ENCODE measurements at regions not wholly inside any gene's neighbourhood (a gene's known extent, or its start where the extent isn't known, plus 50 kb on each side); places are given as distances from the start of the nearest gene placed in this dataset.

DNA sequence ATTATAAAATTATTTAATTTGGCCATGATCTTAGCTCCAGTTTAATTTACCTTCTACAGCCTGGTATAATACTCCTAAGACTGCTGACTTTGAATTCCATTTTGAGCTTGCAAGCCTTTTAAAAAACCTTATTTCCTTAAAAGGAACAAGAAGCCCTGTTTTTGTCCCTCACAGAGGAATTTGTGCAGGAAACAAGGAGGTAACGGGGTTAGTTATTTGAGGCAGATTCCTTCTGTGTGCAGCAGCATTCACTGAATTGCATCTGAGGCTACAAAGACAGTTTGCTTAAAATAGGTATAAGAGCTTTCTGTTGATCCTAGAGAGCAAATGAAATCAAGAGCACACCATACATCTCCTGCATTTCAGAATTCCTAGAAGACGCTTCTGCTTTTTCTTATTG is 403.3 kb upstream of the PRICKLE1 start:
- Histone ChIP-seq H3K4me3 (ENCODE audit: severe bottlenecking) (no peak overlapping the region), H3K27ac (ENCODE audit: poor library complexity, severe bottlenecking) (no peak overlapping the region), H3K27me3 (ENCODE audit: insufficient read depth, poor library complexity, severe bottlenecking) (no peaks in the 10 kb centered on the region), H3K36me3 (ENCODE audit: low read depth) (no peaks in the 10 kb centered on the region), H3K9me3 (ENCODE audit: severe bottlenecking) (no peaks in the 10 kb centered on the region), H3K4me1 (ENCODE audit: insufficient read depth, poor library complexity, severe bottlenecking) (no peaks in the 10 kb centered on the region)
- ATAC-seq (ENCODE audit: low read depth): no peak
- TF ChIP-seq, protein P1, sequence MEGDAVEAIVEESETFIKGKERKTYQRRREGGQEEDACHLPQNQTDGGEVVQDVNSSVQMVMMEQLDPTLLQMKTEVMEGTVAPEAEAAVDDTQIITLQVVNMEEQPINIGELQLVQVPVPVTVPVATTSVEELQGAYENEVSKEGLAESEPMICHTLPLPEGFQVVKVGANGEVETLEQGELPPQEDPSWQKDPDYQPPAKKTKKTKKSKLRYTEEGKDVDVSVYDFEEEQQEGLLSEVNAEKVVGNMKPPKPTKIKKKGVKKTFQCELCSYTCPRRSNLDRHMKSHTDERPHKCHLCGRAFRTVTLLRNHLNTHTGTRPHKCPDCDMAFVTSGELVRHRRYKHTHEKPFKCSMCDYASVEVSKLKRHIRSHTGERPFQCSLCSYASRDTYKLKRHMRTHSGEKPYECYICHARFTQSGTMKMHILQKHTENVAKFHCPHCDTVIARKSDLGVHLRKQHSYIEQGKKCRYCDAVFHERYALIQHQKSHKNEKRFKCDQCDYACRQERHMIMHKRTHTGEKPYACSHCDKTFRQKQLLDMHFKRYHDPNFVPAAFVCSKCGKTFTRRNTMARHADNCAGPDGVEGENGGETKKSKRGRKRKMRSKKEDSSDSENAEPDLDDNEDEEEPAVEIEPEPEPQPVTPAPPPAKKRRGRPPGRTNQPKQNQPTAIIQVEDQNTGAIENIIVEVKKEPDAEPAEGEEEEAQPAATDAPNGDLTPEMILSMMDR (IDR thresholded peaks at IDR 0.05; ENCODE audit: poor library complexity, severe bottlenecking): no peak
- DNase-seq (ENCODE audit: low spot score): no peak

DNA sequence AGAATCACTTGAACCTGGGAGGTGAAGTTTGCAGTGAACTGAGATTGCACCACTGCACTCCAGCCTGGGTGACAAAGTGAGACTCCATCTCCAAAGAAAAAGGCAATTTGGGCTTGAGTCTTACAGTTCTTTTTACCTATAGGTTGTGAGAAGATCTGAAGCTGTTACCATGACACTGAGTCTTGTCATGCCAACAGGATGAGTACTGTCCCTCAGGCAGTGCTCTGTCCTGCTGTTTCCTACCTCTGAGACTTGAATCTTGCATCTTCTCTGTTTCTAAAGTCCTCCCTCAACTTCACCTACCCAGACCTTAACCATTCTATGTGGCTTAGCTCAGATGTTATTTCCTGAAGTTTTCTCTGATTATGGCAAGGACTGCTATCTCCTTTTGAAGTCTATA is 400.8 kb upstream of the PRICKLE1 start:
- no peak overlapping the region for H3K4me3 ChIP-seq (ENCODE audit: severe bottlenecking)
- no peaks in the 10 kb centered on the region for H3K4me1 ChIP-seq (ENCODE audit: insufficient read depth, poor library complexity, severe bottlenecking)
- ATAC-seq (ENCODE audit: low read depth) (no peak), DNase-seq (ENCODE audit: low spot score) (no peak)
- no peak overlapping the region for H3K27ac ChIP-seq (ENCODE audit: poor library complexity, severe bottlenecking)
- TF ChIP-seq, protein P1 (IDR thresholded peaks at IDR 0.05; ENCODE audit: poor library complexity, severe bottlenecking): no peak
- H3K36me3 ChIP-seq (ENCODE audit: low read depth): no peaks in the 10 kb centered on the region
- H3K27me3 ChIP-seq (ENCODE audit: insufficient read depth, poor library complexity, severe bottlenecking): no peaks in the 10 kb centered on the region
- H3K9me3 ChIP-seq (ENCODE audit: severe bottlenecking): no peaks in the 10 kb centered on the region

DNA sequence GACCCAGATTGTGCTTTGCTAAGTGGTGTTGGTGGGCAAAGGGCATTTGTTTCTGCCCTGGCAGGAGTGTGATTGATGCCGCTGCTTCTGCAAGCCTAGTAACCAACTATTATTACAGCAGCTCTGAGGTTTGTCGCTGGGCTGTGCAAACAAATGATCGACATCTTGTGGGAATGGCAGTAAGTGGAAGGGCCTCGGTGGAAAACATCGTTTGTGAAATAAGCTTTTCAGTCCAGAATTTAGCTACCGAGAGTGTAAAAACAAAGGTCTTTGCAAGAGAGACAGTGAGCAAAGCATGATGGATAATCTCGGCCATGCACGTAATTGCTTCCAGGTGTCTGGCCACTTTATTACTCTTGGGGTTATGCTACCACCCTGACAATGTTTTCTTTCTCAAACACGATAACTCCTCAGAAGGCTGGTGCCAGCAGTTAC is 397.7 kb upstream of the PRICKLE1 start:
- no peaks in the 10 kb centered on the region for H3K27me3 ChIP-seq (ENCODE audit: insufficient read depth, poor library complexity, severe bottlenecking)
- DNase-seq (ENCODE audit: low spot score) (no peak), ATAC-seq (ENCODE audit: low read depth) (no peak)
- H3K4me3 ChIP-seq (ENCODE audit: severe bottlenecking): no peak overlapping the region
- no peaks in the 10 kb centered on the region for H3K36me3 ChIP-seq (ENCODE audit: low read depth)
- H3K4me1 ChIP-seq (ENCODE audit: insufficient read depth, poor library complexity, severe bottlenecking): no peaks in the 10 kb centered on the region
- TF ChIP-seq, protein P1 (IDR thresholded peaks at IDR 0.05; ENCODE audit: poor library complexity, severe bottlenecking): no peak
- no peaks in the 10 kb centered on the region for H3K9me3 ChIP-seq (ENCODE audit: severe bottlenecking)
- no peak overlapping the region for H3K27ac ChIP-seq (ENCODE audit: poor library complexity, severe bottlenecking)

DNA sequence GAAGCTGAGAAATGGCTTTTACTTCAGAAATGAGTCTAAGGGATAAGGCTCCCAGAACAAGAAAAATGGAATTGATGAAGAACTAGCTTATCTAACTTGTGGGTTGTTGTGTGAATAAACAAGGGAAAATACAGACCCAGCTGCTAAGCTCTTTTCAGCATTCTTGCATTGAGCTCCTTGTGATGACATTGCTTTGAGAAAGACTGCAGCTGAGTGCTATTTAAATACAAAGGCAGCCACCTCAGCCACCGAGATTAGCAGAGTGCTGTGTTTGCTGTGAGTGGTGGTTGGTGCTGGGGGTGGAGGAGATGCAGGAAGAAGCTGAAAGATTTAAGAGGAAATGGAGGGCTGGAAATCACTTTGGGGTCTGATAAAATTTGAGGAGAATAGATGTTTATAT is 396.0 kb upstream of the PRICKLE1 start:
- Histone ChIP-seq H3K27me3 (ENCODE audit: insufficient read depth, poor library complexity, severe bottlenecking) (no peaks in the 10 kb centered on the region), H3K4me1 (ENCODE audit: insufficient read depth, poor library complexity, severe bottlenecking) (no peaks in the 10 kb centered on the region), H3K4me3 (ENCODE audit: severe bottlenecking) (no peak overlapping the region), H3K27ac (ENCODE audit: poor library complexity, severe bottlenecking) (no peak overlapping the region), H3K9me3 (ENCODE audit: severe bottlenecking) (no peaks in the 10 kb centered on the region), H3K36me3 (ENCODE audit: low read depth) (no peaks in the 10 kb centered on the region)
- ATAC-seq (ENCODE audit: low read depth) (no peak), DNase-seq (ENCODE audit: low spot score) (no peak)
- TF ChIP-seq, protein P1 (IDR thresholded peaks at IDR 0.05; ENCODE audit: poor library complexity, severe bottlenecking): no peak

DNA sequence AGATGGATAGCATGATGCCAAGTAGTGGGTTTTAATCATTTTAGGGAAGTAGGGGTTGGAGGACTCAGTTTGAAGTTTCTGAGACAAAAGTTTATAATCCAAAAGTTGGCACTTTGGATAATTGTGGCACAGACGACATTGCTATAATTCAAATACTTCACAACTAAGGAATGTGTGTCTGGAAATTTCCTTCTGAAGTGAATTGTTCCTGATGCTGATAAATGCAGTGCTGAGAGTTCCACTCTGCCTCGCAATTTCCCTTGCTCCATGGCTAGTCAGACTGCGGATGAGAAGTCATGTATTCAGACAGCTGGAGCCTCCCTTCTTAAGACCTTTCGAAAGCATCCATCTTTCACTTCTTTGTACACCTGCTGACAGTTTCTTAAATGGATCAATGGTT is 393.3 kb upstream of the PRICKLE1 start:
- H3K4me3 ChIP-seq (ENCODE audit: severe bottlenecking): no peak overlapping the region
- DNase-seq (ENCODE audit: low spot score): no peak
- no peaks in the 10 kb centered on the region for H3K36me3 ChIP-seq (ENCODE audit: low read depth)
- no peaks in the 10 kb centered on the region for H3K4me1 ChIP-seq (ENCODE audit: insufficient read depth, poor library complexity, severe bottlenecking)
- TF ChIP-seq, protein P1 (IDR thresholded peaks at IDR 0.05; ENCODE audit: poor library complexity, severe bottlenecking): no peak
- H3K27ac ChIP-seq (ENCODE audit: poor library complexity, severe bottlenecking): no peak overlapping the region
- no peaks in the 10 kb centered on the region for H3K9me3 ChIP-seq (ENCODE audit: severe bottlenecking)
- ATAC-seq (ENCODE audit: low read depth): no peak
- H3K27me3 ChIP-seq (ENCODE audit: insufficient read depth, poor library complexity, severe bottlenecking): no peaks in the 10 kb centered on the region
